GM18907 (cell line): ENCODE measurements at regions not wholly inside any gene's neighbourhood (a gene's known extent, or its start where the extent isn't known, plus 50 kb on each side); places are given as distances from the start of the nearest gene placed in this dataset.

Experiments
- ATAC-seq: cut with Tn5 transposase; IDR thresholded peaks from one replicate; pipeline ENCODE4 v1.9.1; 2021; ENCODE audit warnings: mild to moderate bottlenecking, moderate library complexity; ENCODE audit not compliant: unreplicated experiment

GRCh38 chr20:60962367-60963045, 289.6 kb upstream of the CDH4 start:
- ATAC-seq, result no peak

- ATAC-seq, result no peak
These were observed 288.9 kb upstream of the CDH4 start for GRCh38 chr20:60963146-60963545.

GRCh38 chr20:60964911-60965310, 287.1 kb upstream of the CDH4 start:
- no peak for ATAC-seq

GRCh38 chr20:60966031-60966430, 286.0 kb upstream of the CDH4 start:
- ATAC-seq, result no peak

GRCh38 chr20:60966766-60967165, 285.3 kb upstream of the CDH4 start:
- no peak for ATAC-seq

GRCh38 chr20:60967431-60968316, 284.4 kb upstream of the CDH4 start:
- no peak for ATAC-seq

- ATAC-seq, result no peak
These were observed 283.0 kb upstream of the CDH4 start for GRCh38 chr20:60968853-60969720.

GRCh38 chr20:60970601-60971000, 281.5 kb upstream of the CDH4 start:
- ATAC-seq, result no peak

GRCh38 chr20:60974022-60974421, 278.0 kb upstream of the CDH4 start:
- no peak for ATAC-seq

- ATAC-seq, result no peak
These were observed 277.6 kb upstream of the CDH4 start for GRCh38 chr20:60974441-60974945.

GRCh38 chr20:60976139-60976538, 275.9 kb upstream of the CDH4 start:
- ATAC-seq, result no peak

- ATAC-seq, result no peak
These were observed 275.1 kb upstream of the CDH4 start for GRCh38 chr20:60976913-60977312.

GRCh38 chr20:60977901-60978300, 274.2 kb upstream of the CDH4 start:
- no peak for ATAC-seq

- no peak for ATAC-seq
These were observed 267.4 kb upstream of the CDH4 start for GRCh38 chr20:60984666-60985065.

GRCh38 chr20:60986506-60987156, 265.4 kb upstream of the CDH4 start:
- ATAC-seq, result no peak

GRCh38 chr20:60990061-60990460, 262.0 kb upstream of the CDH4 start:
- no peak for ATAC-seq

GRCh38 chr20:60990643-60991042, 261.4 kb upstream of the CDH4 start:
- no peak for ATAC-seq

- no peak for ATAC-seq
These were observed 258.5 kb upstream of the CDH4 start for GRCh38 chr20:60993433-60994044.

GRCh38 chr20:60999250-60999649, 252.8 kb upstream of the CDH4 start:
- no peak for ATAC-seq

- ATAC-seq, result no peak
These were observed 250.0 kb upstream of the CDH4 start for GRCh38 chr20:61002090-61002489.
